ENCODE measurements at regions not wholly inside any gene's neighbourhood (a gene's known extent, or its start where the extent isn't known, plus 50 kb on each side); places are given as distances from the start of the nearest gene placed in this dataset.

DNA sequence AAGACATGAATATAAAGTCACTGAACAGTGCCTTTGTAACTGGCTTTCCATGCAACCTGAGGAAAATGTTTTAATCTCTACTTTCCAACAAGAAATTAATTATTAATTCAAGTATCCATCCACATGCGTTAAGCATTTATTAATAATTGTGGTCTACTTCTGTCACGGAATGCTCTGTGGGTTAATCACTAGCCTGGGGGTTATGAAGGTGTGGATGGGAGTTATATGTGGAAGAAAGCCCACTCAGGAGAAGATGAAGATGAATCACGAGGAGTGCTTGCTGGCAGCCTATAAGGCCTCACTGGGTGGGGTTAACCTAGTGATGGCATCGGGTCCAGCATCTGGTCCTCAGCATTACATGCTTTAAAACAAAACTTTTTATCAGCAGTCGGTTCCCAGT, 99.5 kb upstream of the AVPR1A start:
- TF ChIP-seq, protein P1, sequence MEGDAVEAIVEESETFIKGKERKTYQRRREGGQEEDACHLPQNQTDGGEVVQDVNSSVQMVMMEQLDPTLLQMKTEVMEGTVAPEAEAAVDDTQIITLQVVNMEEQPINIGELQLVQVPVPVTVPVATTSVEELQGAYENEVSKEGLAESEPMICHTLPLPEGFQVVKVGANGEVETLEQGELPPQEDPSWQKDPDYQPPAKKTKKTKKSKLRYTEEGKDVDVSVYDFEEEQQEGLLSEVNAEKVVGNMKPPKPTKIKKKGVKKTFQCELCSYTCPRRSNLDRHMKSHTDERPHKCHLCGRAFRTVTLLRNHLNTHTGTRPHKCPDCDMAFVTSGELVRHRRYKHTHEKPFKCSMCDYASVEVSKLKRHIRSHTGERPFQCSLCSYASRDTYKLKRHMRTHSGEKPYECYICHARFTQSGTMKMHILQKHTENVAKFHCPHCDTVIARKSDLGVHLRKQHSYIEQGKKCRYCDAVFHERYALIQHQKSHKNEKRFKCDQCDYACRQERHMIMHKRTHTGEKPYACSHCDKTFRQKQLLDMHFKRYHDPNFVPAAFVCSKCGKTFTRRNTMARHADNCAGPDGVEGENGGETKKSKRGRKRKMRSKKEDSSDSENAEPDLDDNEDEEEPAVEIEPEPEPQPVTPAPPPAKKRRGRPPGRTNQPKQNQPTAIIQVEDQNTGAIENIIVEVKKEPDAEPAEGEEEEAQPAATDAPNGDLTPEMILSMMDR (optimal IDR thresholded peaks at IDR 0.05 in 1 of 3, IDR thresholded peaks at IDR 0.05 in 1 of 3, conservative IDR thresholded peaks at IDR 0.05 in 1 of 3; ENCODE audit: extremely low read depth in 1 of 3, insufficient read depth in 2 of 3, low read length in 3 of 3), result no peak
- no peak for TF ChIP-seq EZH2 (IDR thresholded peaks at IDR 0.05; ENCODE audit: low read length)
